Activated CD4-positive, alpha-beta T cell treated with anti-CD3 and anti-CD28 coated beads for 4 hours (primary cell): ENCODE measurements at regions not wholly inside any gene's neighbourhood (a gene's known extent, or its start where the extent isn't known, plus 50 kb on each side); places are given as distances from the start of the nearest gene placed in this dataset.

Experiments used
- DNase-seq, 2 donors: peaks; one replicate each; pipeline ENCODE4 v3.0.0-alpha.2; 2020

DNA sequence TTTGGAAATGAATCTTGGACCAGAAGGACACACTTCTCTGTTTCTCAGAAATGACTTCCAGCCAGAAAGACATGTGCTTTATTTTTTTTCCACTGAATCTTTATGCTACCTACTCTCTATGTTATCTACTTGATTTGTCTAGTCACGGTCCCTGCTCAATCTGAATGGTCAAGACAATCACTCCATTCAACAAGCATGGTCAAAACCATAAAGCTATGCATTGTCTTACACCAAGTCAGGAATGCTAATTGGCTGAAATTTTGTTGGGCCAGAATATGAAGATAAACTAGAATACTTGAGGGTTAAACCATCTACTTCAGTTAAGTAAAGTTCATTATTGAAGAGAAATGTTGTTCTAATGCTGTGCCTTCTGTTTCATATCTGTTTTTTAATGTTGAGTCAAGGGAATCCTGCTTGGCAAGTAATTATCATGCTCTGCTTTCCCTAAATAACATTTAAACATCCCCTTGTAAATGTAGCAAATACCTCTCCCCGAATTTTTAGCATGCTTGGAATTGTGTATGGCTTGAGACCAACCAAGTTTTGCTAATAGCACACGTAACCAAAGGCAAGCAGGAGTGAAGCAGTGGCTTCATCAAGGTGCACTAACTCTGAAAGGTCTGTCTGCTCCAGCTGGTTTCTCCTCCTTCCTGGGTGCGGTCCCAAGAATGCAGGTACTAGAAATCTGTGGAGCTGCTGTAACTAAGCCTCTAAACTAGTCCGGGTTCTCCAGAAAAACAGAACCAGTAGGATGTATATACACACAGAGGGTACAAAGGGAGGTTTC lies 190.3 kb upstream of the CDYL start:
- DNase-seq = no peak

DNA sequence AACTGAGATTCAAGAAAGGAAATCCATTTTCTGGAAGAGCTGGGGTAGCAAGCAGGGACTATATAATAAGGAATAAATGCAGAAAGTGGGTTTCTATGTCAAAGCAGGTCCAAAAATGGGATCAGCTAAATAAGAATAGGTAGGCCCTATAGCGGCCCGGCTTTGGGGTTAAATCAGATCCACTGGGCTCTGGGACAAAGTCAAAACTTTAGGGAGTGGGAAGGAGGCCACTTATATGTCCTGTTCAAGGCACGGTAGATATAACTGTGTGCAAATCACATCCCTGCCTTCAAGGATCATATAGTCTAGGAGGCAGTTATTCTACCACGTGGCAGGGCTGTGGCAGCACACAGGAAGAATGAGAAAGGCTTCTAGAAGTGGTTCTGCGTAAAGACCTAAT lies 191.4 kb upstream of the CDYL start:
- no peak for DNase-seq

DNA sequence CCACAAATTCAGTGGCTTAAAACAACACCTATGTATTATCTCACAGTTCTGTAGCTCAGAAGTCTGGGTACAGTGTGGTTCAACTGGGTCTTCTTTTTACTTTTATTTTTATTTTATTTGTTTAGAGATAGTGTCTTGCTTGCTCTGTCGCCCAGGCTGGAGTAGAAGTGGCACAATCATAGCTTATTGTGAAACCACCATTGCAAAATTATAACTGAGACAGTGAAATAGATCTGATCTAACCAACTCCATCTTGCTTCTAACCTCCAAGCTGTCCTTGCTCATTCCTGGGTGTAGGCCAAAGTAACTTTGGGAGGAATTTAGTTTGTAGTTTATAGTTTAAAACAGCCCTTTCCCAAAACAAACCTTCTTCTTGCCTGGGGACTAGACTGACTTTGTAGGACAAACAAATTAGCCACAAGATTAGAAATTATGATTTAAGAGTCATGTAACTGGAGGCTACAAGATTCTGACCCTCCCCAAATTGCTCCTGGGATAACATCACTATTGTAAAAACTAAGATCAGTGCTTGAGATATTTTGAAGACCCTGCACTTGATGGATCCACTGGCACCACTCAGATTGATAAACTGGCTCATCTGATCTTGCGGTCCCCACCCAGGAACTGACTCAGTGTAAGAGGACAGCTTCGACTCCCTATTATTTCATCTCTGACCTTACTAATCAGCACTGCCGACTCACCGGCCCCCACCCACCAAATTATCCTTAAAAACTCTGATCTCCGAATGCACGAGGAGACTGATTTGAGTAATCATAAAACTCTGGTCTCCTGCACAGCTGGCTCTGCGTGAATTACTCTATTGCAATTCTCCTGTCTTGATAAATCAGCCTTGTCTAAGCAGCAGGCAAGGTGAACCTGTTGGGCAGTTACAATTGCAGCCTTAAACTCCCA lies 193.4 kb upstream of the CDYL start:
- DNase-seq = no peak

DNA sequence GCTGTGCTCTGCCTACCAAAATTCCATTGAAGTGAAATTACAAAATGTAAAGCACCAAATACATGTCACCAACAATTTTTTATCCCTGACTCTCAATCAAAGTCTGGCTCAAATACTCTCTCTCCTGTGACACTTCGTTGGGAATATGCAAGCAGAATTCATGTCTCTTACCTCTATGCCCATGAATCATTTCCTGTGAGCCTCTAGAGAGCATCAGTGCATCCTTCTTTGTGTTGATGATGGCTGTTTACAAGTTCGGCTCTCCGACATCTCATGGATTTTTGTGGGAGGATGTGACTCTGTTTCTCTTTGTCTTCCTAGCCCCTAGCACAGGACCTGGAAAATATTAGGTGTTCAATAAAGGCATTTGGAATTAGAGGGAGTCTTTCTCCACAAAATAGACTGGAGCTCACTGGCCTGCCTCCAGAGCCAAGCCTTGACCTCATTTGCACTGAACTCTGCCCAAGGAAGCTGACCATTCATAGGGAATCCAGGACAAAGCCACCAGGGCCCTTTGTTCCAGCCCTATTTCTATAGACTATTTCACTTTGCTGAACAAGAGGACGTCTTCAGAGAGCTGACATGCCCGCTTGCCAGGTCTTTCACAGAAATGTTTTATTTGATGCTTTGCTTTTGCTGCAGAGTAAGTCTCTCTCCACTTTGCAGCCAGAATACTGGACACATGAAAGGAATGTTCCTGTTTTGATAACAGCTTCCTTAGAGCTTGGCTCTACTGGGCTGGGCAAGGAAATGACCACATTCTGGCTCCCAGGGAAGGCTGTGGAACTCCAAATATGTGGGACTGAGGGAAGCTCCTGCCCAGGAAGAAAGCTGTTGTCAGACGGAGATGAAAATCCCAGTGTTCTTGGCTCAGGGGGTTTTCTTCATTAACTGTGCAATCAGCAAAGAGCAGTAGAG lies 194.5 kb upstream of the CDYL start:
- no peak for DNase-seq

DNA sequence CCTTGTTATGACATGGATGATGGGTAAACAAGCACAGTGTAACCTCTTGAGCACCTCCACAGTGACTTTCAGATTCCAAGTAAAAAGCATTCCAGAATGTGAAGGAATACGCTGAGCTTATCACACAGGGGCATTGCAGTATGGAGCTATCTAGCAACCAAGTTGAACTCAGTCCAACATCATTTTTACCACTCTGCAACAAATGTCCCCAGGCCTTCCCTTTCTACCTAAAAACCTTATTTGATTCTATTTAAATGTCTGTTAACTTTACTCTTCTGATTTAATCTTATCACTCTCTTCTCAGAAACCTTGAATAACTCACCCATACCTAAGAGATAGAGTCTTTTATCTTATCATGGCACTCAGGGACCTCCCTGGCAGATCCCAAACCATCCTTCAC lies 195.8 kb upstream of the CDYL start:
- no peak for DNase-seq

DNA sequence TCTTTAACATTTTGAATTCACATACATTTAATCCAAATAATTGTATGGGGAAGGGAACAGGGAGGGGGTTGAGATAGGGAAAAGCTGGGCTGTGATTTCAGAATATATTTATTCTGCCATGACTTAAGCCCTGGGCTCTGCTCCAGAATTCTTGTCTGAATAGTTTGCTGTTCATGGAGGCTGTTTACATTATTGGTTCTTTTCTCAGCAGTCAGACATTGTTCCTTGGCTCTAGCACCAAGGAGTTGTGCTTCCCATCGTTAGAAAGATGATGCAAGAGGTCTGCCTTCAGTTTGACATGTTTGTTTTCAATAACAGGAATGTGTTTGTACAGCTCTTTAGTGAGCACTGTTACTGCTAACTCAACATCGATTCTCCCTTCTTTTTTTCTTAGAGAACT lies 198.8 kb upstream of the CDYL start:
- no peak for DNase-seq

DNA sequence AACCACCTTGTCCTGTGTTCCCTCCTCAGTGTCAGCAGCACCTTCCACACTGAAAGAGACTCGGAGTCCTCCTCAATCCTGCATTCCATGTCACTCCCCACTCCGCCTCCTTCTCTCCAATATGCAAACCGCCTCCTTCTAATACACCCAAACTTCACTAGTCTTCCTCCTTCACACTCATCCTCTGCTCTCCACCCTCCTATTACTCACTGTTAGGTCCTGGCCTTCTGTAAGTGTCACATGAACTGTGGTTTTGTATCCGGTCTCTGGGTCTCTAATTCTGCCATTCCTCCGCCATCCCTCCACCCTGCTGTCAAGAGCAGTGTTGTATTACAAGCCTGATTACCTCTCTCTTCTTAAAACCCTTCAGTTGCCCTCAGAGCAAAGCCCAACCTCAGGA lies 200.5 kb upstream of the CDYL start:
- no peak for DNase-seq

DNA sequence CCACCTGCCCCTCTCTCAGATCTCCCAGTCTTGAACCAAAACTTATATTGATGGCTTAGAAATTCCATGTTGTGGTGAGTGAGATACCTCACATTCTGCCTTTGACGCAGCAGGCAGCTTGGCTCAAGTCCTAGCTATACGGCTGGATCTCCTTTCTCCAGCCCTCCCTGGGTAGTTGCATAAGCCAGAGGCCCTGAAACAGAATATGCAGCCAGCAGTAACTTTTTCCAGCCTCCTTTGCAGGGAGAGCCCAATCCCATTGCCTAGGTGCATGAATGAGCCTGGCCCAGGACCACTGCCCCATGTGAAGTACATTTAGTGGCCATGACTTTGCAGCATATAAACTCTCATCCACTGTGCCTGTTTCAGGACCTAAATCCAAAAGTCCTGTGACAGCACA lies 202.2 kb upstream of the CDYL start:
- no peak for DNase-seq

DNA sequence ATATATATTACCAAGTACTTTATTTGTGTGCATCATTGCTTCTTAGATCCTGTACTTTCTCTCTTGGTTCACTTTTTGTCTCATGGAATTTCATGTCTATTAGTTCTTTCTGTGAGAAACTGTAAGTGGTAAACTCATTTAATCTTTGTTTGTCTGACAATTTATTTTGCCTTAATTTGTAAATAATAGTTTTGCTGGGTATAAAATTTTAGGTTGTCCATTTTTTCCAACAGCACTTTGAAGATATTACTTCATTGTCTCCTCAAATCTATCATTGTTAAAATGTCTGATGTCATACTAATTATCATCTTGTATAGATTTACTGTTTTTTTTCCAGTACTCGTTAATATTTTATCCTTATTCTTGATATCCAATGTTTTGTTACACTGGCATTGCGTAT lies 205.2 kb upstream of the CDYL start:
- no peak for DNase-seq

DNA sequence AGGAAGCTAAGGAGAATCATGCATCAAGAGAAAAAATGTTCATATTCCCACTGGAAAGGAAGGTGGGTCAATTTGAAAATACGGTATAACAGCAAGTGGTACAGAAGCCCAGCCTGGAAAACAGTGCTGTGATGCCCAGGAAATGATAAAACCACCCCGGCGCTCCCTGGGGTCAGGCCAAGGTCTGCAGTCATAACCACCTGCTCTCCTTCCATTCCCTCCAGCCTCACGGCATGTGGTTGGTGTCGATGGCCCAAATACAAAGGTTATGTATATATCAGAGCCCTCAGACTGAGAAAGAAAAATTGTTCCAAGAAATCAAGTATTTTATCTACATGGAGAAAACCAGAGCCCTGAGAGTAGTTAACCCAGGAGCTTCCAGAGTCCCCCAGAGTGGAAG lies 208.1 kb upstream of the CDYL start:
- DNase-seq = no peak

DNA sequence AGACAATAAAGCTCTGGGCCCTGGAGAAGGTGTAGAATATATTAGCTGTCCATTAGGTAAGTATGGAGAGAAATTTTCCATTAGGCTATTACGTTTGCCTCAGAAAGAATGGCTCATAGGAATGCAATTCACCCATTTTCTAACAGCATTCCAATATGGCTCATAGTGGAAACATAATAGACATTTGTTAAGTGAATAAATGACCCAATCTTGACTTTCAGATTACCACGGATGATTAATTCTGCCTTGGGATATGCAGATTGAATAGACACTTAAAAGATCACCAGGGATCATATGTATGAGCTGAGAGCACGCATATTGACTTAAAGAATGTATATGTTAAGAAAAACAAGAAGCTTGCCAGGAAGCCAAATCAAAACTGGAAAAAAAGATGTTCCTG lies 209.1 kb upstream of the CDYL start:
- no peak for DNase-seq

DNA sequence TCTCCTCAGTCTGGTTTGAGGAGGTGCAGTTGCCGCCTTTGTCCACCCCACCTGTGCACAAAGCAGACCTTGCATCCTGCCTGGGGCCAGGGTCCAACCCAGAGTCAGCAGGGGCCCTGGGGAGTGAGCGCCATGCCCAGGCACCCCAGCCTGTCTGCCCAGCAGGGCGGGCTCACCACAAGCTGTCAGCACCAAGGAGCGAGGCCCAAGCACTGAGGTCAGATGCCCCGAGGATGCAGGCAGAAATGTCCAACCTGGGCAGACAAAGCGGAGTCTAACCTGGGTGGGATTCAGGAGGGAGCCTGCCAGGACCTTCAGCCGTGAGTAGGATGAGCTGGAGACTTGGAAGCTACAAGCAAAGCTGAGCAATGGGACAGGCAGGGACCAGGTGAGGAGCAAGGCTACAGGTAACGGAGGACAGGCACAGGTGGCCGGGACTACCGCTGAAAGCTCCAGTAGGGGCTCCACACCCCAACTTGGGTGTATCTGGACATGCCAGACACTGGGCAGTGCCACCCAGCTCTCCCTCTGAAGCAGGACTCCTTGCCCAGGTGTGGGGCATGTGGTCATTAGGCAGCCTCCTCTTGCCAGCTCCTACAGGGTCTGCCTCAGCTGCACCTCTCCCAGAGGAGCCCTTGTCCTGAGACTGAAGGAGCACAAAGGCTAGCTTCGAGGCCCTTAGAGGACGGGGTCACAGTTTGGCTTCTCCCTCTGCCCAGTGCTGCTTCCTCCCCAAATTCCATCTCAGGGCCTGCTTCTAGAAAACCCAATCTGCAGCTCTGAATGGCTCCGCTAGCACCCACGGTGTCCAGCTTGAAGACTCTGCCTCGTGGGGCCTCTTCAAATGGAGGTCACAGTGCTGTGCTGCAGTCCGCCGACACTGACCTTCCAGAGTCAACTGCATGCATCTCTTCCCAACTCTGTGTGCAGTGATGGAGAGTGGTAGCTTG lies 210.6 kb upstream of the CDYL start:
- DNase-seq = no peak

DNA sequence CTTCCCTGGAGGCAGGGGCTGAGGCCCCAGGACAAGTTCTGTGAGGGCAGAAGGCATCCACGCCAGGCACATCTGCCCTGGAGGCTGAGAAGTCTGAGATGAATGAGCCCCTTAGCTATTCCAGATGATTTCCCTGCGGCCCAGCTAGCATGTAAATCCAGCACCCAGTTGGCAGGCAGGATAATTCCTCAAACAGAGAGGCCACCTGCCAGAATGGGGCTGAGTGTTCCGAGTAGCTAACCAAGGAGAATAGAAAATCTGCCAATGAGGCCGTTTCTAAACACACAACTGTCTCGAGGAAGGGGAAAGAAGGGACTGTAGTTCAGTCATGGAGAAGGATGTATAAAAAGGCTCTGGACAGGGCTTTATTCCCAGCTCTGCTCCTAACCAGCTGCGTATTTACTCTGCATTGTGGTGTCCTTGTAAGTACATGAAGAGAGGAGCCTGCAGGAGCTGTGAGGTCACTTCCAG lies 211.4 kb upstream of the CDYL start:
- no peak for DNase-seq

DNA sequence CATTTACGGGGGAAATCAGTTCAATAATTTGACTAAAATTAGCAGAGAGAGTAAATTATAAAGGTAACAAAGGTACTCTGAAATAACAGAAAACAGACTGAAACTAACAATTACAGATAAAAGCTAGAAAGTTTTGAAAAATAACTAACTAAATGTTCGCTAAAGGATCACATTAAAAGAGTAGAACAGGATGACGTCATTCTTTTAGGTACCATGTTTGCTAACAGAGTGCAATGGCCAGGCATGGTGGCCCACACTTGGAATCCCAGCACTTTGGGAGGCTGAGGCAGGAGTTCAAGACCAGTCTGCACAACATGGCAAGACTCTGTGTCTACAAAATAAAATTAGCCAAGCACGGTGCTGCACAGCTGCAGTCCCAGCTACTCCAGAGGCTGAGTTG lies 212.3 kb upstream of the CDYL start:
- DNase-seq = no peak

DNA sequence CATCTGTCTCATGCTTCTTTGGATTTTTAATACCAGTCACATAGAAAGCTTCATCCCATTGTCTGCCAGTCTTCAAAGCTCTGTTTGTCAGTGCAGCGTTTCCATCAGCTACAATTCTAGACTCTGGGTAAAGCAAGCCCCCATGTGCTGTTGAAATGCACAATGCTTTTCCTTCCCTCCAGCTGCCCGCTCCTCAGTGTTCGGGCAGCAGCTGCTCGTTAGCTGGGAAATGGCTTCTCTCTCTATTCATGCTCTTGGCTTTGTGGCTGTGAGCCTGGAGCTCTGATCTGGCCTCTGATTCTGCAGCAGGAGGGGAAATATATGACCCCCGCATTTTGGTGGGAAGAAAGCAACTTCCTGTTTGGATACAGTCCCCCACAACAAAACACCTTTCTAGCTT lies 213.0 kb upstream of the CDYL start:
- no peak for DNase-seq

DNA sequence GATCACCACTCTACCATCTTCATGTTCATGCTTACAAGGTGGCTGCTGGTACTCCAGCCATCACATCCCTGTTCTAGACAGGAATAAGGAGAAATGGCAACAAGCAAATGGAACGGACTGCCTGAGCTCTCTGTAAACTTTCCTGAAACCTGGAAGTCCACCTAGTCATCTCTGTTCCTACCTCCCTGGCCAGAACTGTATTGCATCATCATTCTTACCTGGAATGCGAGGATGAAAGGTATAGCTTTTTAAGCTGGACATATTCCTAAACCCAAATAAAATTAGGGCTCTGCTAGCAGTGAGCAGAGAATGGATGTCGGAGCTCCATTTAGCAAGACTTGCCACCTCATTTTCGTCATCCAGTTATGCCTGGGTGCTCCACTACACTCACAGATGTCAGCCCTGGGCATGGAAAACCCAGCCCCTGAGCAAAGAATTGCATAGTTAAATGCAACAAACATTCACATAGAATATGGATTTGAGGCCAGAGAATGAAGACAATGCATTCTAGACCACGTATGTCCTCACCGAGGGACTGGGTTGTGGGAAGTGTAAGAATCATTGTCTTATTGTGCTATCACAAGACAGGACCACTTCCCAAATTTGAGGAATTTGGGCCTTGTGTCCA lies 214.3 kb upstream of the CDYL start:
- no peak for DNase-seq

DNA sequence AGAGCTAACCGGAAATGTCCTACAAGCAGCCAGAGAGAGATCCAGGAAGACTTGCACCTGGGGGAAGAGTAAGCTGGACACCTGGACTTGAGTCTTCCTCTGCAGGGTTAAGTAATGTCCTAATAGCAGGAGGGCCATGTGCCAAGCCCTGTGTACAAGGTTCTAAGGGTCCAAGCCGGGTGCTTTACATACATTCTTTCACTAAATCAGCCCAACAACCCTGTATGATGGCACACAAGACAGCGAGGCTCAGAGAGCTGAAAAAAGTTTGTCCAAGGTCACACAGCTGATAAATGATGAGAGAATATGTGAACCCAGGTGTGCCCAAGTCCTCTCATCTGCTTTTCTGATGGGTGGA lies 215.1 kb upstream of the CDYL start:
- no peak for DNase-seq

DNA sequence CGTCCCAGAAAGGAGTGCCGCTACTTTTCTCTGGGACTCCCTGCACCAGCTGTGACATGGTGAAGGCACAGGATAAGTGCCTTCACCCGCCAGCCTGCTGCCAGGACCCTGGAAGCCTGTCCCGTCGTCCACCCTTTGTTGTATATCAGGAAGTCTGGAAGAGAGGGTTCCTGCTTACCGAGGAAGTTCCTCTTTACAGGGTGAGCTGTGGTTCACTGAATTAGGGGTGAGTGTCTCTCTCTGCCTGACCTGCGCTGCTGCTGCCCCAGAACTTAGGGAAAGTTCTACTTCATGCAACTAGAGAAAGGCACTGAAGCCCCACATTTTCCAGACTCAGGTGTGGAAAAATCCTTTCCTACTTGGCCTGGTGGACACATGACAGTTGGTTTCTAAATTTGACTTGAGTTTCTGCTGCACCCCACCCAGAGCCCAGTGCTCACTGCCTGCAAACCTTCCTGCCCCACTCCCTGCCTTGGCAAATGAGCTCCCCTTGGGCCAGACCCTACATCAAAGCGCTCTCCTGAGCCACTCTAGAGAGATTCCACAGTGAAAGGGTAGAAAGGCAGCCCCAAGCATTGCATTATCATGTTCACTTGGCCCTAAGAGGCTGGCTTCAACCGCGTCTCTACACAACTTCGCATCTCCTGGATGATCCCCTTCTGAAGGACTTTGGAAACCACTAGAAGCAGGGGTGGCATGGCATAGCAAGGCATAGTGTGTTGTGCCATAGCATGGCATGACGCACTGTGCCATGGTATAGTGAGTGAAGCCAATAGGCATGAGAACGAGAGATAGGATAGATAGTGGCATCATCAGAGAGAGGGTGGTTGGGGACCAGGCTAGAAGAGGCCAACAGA lies 215.8 kb upstream of the CDYL start:
- DNase-seq = no peak

DNA sequence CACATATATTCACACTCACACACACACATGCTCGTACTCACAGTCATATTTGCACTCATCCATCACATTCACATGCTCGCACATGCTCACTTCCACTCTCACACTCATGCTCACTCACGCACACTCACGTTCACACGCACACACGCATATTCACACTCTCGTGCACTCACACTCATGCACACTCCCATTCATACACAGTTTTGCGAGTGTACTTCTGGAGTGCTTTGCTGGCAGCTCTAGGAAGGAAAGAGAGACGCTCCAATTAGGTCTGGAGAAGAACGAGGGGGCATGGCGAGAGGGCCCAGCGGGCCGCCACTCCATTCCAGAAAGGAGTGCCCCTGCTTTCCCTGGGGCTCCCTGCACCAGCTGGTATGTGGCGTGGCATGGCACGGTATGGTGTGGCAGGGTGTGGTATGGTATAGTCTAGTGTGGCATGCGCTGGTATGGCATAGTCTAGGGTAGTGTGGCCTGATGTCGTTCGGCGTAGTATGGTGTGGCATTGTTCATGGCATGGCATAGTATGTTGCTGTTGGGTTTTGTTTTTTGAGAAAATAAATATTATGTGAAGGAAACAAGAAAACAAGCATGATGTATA lies 216.8 kb upstream of the CDYL start:
- no peak for DNase-seq

DNA sequence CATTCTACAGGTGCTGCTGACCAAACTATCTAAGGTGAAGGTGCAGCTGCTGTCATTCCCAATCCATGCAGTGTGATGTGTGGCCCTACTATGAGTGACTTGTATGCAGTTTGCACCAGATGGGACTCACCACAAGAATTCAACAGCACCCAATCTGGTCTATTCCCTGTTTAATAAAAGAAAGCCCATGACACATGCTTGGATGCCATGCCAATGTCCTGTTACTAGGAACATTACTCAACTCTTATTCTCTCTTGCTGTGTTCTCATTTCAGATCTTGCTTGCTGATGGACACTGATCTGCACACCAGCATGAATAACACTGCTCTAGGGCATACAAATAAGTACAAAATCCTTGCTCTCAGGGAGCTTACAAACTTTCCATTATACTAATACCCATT lies 221.6 kb upstream of the CDYL start:
- no peak for DNase-seq
